GOT3 (cell line): ENCODE measurements at regions not wholly inside any gene's neighbourhood (a gene's known extent, or its start where the extent isn't known, plus 50 kb on each side); places are given as distances from the start of the nearest gene placed in this dataset.

ENCODE experiments used
- DNase-seq: peaks from one replicate; lab custom pipeline; 2025; ENCODE audit warnings: mixed read lengths; lab: John Stamatoyannopoulos, UW

DNA sequence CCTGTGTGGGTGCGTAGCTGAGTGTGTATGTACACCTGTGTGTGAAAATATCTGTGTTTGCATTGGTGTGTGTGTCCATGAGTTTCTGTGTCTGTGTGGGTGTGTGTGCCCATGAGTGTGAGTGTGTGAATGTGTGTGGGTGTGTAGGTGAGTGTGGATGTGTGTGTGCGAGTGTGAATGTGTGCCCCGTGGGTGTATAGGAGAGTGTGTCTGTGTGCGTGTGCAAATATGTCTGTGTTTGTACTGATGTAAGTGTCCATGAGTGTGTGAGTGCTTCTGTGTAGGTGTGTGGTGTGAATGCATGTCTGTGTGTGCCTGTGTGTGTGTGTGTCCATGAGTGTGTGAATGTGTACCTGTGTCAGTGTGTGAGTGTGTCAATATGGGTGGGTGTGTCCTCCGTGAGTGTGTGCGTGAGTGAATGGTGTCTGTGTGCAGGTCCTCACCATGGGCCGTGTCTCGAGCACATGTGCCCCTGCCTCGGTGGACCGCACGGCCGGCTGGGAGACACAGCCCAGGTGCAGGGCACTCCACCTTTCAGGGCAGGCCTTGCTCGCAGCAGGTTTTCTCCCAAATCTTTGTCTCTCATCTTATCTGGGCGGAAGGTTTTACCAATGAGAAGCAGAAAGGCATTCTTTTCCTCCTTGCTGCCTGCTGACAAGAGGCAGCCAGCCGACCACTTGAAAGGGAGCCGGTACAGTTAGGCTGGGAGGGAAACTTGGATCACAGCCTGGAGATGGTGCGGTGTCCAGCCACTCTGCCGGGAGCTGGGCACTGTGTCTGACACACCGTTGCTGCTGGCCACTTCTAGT is 107.1 kb upstream of the FAM20C start:
- no peak for DNase-seq

DNA sequence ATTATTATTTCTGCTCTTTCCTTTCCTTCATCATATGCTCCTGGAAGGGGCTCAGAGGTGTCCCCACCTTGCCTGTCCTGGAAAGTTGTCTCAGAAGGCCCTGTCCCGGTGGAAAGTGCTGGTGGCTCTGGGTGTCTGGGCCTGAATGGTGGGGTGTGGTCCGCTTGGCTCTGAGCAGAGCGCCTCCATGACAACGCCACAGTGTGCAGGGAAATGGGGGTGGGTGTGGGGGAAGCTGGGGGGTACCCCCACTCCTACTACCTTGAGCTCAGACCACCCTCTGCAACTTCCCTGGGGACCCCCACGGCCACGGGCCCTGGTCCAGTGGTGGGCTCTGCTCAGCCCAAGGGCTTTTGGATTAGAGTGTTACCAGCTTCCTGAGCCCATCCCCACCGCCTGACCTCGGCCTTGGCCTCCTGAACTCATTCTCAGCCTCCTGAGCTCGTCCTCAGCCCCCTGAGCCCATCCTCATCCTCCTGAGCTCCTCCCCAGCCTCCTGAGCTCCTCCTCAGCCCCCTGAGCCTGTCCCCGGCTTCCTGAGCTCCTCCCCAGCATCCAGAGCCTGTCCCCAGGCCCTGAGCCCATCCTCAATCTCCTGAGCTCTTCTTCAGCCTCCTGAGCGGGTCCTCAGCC is 106.4 kb upstream of the FAM20C start:
- no peak for DNase-seq

DNA sequence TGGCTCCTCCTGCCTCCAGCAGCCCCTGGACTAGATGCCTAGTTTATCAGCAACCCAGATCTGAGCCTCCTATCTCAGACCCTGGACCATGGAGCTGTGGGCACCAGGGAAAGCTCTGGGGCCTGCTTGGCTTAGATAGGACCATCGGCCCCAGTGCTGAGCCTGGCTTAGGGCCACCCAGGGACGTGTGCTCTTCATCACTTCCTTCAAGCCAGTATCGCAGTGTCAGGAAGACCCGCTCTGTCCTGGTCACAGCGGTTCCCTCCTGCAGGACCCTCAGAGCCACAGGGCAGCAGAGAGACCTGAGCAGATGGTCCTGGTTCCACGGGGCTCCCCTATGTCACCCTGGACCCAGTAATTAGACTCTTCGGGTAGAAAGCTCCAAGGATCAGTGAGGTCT is 105.7 kb upstream of the FAM20C start:
- no peak for DNase-seq

DNA sequence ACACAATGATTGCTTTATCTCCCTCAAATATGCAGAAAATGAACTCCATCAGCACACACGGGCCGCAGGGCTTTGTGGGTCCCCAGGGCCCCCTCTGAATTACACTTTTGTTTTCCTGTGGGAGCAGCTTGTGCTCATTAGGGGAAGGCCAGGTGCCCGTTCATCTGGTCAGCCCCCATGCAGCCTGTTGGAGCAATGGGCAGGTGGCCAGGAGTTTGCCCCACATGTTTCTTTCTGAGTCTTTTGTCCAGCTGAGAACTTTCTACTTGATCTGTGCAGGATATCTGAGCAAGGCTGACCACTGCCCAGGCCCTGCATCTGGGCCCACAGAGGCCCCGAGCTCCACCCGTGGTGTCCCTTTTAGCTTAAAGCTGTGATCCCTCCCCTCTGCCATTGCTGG is 105.3 kb upstream of the FAM20C start:
- DNase-seq: no peak

DNA sequence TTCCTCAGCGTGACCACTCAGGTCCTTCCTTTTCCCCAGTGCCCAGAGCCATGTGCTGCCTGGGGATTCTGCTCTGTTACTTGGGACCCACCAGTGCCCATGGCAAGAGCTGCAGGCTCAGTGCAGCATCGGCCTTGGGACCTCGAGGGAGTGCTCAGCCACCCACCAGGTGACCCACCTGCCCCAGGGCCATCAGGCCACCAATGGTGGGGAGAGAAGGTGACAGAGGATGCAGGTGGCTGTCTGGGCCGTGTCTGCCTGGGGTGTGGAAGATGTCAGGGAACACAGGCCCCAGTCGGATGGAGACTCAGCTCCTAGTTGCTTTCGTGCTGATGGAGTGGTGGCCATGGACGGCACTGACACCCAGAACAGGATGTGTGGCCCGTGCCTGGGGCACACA is 104.7 kb upstream of the FAM20C start:
- DNase-seq: no peak

DNA sequence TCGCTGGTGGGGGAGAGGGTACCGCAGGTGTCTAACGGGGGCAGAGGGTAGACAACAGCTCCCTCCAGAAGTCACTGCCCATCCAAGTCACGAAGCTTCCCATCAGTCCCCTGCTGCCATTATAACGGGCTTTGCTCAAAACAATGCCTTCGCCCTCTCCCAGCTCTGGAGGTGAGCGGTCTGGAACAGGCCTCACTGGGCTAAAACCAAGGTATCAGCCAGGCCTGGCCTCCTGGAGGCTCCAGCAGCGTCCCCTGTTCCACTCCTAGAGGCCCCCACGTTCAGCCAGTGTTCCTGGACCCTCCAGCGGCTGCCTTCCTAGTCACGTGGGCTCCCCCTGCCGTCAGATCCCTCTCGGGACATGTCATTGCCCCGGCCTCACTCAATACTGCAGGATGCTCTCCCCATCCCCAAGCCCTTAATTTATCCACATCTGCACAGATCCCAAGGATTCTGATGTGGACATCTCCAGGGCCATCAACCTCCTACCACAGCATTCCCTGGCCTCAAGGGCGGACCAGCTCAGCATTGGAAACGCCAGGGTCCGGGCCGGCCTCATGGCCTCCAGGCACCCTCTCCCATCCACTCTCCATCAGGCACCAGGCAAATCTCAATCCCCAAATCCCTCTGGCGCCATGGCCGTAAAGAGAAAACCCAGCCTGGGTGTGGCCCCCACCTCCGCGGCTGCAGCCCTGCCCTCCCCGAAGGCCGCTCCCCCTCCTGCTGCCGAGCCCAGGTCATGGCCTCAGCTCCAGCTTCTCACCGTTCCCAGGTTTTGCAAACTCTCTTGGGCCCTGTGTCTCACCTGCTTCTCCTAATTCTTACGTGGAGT is 104.1 kb upstream of the FAM20C start:
- no peak for DNase-seq

DNA sequence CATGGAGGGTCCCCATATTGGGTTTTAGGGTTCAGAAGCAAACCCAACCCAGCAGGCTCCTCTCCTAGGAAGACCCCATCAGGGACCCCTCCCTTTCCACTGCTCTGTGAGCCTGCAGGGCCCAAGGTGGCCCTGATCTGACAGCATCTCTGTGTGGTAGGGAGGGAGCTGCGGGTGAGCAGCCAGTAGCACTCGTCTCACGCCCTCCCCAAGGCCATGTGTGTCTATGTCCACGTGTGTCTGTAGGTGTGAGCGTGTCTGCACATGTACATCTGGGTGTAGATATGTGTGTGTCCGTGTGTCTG is 103.5 kb upstream of the FAM20C start:
- no peak for DNase-seq

DNA sequence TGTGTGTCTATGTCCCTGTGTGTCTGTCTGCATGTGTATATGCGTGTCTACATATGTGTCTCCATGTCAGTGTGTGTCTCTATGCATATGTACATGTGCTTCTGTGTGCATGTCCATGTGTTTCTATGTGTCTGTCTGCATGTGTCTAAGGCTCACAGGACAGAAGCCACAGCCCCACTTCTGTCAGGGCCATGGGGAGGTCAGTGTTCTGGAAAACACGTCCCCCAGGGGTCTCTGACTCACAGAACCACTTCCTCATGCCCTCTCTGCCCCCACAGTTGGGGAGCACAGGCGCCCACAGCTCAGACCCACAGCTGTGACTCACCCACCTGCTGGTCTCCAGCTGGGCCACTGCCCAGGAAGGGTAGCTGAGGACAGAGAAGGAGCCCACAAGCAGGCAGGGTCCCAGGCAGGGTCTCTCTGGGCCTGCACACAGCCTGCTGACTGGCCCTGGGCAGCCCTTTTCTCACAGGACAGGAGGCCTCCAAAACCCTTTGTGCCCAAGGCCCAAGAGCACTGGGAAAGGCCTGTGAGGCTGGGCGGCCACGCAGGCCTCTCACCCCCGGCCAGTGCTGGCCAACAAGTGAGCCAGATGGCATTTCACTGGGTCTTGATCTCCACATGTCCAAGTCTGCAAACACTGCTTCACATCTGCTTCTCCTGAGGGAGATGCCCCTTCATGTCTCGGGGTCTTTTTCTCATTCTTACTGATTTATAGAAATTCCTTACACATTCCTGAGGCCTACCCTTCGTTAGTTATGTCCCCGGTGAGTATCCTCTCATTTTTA is 102.9 kb upstream of the FAM20C start:
- DNase-seq: peak; percentile 78

DNA sequence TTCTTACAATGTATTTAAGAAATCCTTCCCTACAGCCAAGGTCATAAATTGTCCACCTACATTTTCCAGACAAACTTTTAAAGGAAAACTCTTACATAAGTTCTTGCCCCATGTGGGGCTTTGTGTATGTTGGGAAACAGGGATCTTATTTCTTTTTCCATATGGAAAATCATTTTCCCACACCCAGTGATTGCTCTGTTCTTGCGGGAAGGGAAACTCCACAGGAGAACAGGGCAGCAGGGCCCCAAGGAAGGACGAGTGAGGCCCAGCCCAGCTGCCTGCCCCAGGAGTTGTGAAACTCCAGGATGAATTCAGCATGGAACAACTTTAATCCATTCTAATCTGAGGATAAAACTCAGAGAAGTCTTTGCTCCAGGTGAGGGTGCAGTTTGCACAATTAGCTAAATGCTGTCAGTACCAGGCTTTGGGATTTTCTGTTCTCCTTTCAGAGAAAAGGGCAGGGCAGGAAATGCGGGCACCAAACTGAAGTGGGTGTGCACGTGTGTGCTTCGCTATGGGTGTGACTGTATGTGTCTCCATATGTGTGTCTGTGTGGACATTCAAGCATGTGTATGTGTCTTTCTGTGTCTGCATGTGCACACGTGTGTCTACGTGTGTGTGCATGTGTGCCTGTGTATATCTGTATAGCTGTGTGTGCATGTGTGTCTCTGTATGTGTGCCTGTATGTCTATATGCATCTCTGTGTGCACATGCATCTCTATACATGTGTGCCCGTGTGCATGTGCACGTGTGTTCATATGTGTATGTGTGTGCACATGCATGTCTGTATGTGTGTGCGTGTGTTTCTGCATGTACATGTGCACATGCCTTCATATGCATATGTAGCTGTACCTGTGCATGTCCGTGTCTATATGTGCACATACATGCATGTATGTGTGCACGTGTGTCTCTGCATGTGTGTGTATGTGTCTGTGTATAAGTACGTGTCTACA is 102.0 kb upstream of the FAM20C start:
- DNase-seq: no peak

DNA sequence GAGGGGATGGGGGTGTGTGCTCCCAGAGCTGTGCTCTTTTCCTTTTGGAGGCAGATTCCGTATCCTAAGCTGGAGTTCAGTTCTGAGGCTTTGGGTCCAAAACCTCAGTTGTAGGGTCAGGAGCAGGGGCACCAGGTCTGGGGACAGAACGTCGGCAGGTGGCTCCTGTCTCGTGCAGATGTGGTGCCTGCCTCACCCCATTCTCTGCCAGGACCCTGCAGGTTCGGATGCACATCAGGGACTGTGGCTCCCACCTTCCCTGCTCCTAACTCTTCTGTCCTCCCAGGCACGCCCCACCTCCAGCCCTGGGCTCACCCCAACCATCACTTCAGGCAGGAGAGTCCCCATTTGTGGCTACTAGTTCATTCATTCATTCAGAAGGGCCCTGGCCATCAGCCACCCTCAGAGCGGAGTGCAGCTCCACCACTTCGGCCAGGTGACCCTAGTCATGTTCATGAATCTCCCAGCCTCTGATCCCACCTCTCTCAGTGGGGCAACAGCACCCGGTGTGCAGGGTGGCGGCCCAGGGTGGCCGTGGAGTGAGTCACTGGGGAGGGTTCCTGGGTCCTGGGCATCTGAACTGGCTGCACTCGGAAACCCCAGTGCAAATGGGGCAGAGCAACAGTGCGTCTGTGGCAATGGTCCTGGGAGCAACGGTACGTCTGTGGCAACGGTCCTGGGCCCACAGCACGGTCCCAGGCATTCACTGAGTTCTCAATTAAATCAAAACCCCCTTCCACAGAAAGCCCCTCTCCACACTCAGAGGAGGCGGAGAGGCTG is 100.8 kb upstream of the FAM20C start:
- no peak for DNase-seq

DNA sequence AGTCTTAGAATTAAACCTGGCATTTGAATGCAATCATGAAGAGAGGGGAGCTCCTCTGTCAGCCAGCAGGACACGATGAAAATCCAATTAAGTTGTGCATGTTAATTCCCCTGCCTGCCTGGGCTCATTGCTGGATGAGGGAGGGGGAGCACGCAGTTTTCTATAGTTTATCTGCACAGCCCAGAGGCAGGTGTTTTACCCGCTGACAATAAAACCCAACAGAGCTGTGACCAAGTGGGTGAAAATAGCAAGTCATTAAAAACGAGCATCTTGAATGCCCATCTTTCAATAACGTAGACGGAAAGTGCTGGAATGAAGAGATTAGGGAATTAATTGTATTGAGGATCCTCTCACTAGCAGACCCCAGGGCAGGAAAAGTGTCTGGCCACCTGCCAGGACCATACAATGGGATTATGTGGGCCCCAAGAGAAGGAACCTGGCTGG is 100.1 kb upstream of the FAM20C start:
- no peak for DNase-seq

DNA sequence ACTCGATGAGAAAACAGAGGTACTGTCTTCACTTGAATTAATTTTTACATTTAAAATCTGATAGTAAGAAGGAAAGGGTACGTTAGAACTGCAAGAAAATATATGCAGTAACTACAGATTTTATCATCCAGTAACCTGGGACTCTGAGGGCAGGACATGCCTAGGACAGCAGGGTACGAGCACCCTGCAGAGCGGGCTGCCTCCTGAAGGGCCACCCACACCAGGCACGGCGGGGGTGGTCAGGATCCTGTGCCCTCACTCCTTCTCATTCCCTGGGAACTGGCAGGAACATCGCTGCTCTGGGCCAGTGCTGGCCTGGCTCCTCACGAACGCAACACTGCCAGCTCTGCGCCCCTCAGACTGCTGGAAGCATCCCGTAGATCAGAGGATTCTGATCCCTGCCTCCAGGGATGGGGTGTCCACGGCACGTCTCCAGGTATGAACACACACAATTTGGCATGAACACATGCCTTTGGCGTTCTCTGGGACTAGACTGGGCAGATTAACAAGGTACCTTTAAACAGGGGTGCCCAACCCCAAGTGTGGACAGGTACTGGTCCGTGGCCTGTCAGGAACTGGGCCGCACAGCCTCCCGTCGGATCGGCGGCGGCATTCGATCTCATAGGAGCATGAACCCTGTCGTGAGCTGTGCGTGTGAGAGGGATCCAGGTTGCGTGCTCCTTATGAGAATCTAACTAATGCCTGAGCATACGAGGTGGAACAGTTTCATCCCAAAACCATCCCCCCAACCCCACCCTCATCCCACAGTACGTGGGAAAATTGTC is 99.3 kb upstream of the FAM20C start:
- DNase-seq: no peak

DNA sequence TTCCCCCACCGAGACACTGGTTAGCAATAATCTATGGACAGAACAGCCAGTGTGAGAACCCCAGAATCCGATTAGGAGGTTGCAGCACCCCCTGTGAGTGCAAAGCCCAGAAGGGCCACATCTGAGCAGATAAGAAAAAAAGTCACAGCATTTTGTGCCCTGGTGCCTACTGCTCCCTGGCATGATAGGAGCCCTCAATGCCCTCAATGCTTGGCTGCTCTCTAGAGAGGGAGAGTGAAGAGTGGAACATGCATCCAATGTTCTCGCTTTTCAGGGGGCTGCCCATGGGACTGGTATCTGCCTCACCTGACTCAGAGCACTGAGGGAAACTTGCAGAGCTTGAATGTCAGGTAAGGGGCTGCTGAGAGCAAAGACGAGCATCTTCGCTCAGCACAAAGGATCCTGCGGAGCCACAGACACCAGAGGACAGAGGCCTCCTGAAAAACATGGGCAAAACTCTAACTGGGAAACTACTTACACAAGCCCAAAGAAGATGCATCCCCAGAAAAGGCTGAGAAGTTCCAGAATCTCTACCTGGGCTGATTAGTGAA is 98.0 kb upstream of the FAM20C start:
- no peak for DNase-seq

DNA sequence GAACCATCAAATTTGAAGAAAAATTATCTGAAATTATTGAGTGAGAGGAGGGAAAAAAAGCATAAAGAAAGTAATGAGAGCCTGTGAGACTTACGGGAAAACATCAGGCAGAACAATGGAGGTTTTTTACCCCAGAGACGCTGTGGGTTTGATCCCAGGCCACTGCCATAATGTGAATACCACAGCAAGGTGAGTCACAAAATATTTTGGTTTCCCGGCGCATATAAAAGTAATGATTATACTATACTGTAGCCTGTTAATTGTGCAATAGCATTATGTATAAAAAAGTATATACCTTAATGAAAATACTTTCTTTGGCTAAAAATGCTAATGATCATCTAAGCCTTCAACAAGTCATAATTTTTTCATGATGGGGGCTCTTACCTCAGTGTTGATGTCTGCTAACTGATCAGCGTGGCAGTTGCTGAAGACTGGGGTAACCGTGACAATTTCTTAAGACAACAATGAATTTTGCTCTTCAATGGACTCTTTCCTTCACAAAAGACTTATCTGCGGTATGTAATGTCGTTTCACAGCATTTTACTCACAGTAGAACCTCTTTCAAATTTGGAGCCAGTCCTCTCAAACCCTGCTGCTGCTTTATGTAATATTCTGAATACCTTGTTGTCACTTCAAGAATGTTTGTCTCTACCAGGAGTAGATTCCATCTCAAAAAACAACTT is 97.0 kb upstream of the FAM20C start:
- DNase-seq: no peak

DNA sequence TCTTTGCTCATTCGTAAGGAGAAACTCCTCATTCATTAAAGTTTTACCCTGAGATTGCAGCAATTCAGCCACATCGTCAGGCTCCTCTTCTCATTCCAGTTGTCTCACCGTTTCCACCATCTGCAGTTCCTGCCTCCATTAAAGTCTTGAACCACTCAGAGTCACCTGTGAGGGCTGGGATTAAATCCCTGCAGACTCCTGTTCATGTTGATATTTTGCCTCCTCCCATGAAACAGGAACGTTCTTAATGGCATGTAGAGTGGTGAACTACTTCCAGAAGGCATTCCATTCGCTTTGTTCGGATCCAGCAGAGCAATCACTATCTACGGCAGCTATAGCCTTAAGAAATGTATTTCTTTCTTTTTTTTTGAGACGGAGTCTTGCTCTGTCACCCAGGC is 96.5 kb upstream of the FAM20C start:
- no peak for DNase-seq

DNA sequence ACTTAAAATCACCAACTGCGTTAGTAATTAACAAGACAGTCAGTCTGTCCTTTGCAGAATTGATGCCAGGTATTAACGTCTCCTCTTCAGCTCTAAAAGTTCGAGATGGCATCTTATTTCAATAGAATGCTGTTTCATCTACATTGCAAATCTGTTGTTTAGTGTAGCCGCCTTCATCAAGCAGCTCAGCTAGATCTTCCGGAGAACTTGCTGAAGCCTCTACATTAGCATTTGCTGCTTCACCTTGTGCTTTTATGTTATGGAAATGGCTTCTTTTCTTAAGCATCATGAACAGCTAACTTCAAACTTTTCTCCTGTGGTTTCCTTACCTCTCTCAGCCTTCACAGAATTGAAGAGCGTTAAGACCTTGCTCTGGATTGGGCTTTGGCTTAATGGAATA is 95.5 kb upstream of the FAM20C start:
- no peak for DNase-seq

DNA sequence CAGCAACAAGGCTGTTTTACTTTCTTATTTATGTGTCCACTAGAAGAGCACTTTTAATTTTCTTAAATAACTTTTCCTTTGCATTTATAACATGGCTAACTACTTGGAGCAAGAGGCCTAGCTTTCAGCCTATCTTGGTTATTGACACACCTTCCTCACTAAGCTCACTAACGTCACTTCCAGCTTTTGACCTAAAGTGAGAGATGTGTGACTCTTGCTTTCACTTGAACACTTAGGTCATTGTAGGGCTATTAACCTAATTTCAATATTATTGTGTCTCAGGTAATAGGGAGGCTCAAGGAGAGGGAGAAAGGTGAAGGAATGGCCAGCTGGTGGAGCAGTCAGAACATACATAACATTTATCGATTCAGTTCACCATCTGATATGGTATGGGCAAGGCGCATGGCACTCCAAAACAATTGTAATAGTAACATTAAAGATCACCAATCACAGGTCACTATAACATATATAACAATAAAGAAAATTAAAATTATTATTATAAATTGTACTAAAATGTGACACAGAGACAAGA is 95.0 kb upstream of the FAM20C start:
- no peak for DNase-seq
